Ovary (tissue), 3 donors: ENCODE measurements at regions not wholly inside any gene's neighbourhood (a gene's known extent, or its start where the extent isn't known, plus 50 kb on each side); places are given as distances from the start of the nearest gene placed in this dataset.

Source experiments
- CTCF ChIP-seq, 3 donors: fragments of 450-650 bp in 2 of 3; fragments of 200-600 bp in 1 of 3; IDR thresholded peaks; one replicate each; pipeline versions ENCODE4 v1.5.1 to v1.8.0; 2016 to 2022; ENCODE audit warnings: antibody characterized with exemption in 3 of 3, mild to moderate bottlenecking in 1 of 3
- EP300 ChIP-seq: sonication (generic); formaldehyde crosslinking; IDR thresholded peaks from one replicate; pipeline ENCODE4 v1.6.1; 2017; ENCODE audit warnings: antibody characterized with exemption
- POLR2A ChIP-seq: fragments of 450-650 bp; IDR thresholded peaks from one replicate; pipeline ENCODE4 v1.6.1; 2017; ENCODE audit warnings: antibody characterized with exemption, mild to moderate bottlenecking, moderate library complexity
- donor health status: DM: no; HTN: no; CAD: no.

GRCh38 chr11:25908726-25909125 lies 423.2 kb upstream of the ANO3 start:
- TF ChIP-seq EP300 (no peak), POLR2A (no peak), CTCF (IDR thresholded peaks at IDR 0.05) (no peak)
